Suppressor macrophage treated with lipopolysaccharide for 4 hours (primary cell): ENCODE measurements at regions not wholly inside any gene's neighbourhood (a gene's known extent, or its start where the extent isn't known, plus 50 kb on each side); places are given as distances from the start of the nearest gene placed in this dataset.
"Not testable (repeated sequence)": the region's sequence is repeated elsewhere in the genome, so short reads cannot be mapped to it uniquely, and the experiment has no call there.

ENCODE experiments used
- DNase-seq: peaks from one replicate; pipeline ENCODE4 v3.0.0-alpha.2; 2020

- DNase-seq = no peak
These were observed 139.2 kb downstream of the PCDH18 start for GRCh38 chr4:137393044-137393443.

GRCh38 chr4:137390707-137391106 is 141.6 kb downstream of the PCDH18 start:
- DNase-seq = no peak

GRCh38 chr4:137389911-137390520 is 142.3 kb downstream of the PCDH18 start:
- DNase-seq = no peak

- no peak for DNase-seq
These were observed 144.4 kb downstream of the PCDH18 start for GRCh38 chr4:137387924-137388323.

GRCh38 chr4:137384476-137384875 is 147.8 kb downstream of the PCDH18 start:
- no peak for DNase-seq

- no peak for DNase-seq
These were observed 153.5 kb downstream of the PCDH18 start for GRCh38 chr4:137378821-137379220.

- no peak for DNase-seq
These were observed 153.9 kb downstream of the PCDH18 start for GRCh38 chr4:137378393-137378792.

GRCh38 chr4:137376312-137376711 is 156.0 kb downstream of the PCDH18 start:
- DNase-seq = no peak

- DNase-seq = no peak
These were observed 157.0 kb downstream of the PCDH18 start for GRCh38 chr4:137375111-137375850.

- DNase-seq = no peak
These were observed 161.6 kb downstream of the PCDH18 start for GRCh38 chr4:137370679-137371078.

- no peak for DNase-seq
These were observed 162.1 kb downstream of the PCDH18 start for GRCh38 chr4:137370206-137370633.

- DNase-seq = no peak
These were observed 164.7 kb downstream of the PCDH18 start for GRCh38 chr4:137367620-137368019.

GRCh38 chr4:137363496-137363895 is 168.8 kb downstream of the PCDH18 start:
- DNase-seq = no peak

- DNase-seq = no peak
These were observed 170.4 kb downstream of the PCDH18 start for GRCh38 chr4:137361756-137362470.

- no peak for DNase-seq
These were observed 171.5 kb downstream of the PCDH18 start for GRCh38 chr4:137360761-137361160.

- no peak for DNase-seq
These were observed 172.5 kb downstream of the PCDH18 start for GRCh38 chr4:137359691-137360315.

- DNase-seq = not testable (repeated sequence)
These were observed 177.7 kb downstream of the PCDH18 start for GRCh38 chr4:137354562-137354961.

- DNase-seq = no peak
These were observed 184.9 kb downstream of the PCDH18 start for GRCh38 chr4:137347371-137347770.

- no peak for DNase-seq
These were observed 186.7 kb downstream of the PCDH18 start for GRCh38 chr4:137345597-137345996.

GRCh38 chr4:137343221-137343620 is 189.1 kb downstream of the PCDH18 start:
- no peak for DNase-seq

- no peak for DNase-seq
These were observed 199.3 kb downstream of the PCDH18 start for GRCh38 chr4:137333031-137333430.

GRCh38 chr4:137312257-137312656 is 220.0 kb downstream of the PCDH18 start:
- no peak for DNase-seq
